Aorta (tissue), 5 donors: ENCODE measurements at regions not wholly inside any gene's neighbourhood (a gene's known extent, or its start where the extent isn't known, plus 50 kb on each side); places are given as distances from the start of the nearest gene placed in this dataset.

Experiments used
- ATAC-seq: fragments of 200-7000 bp; cut with Tn5 transposase; one replicate; pipeline ENCODE4 v1.9.1; 2022; ENCODE audit warnings: moderate library complexity; ENCODE audit not compliant: low FRiP score
- DNase-seq, 2 donors: peaks; one replicate each; pipeline ENCODE4 v3.0.0-alpha.2; 2020
- H3K27ac ChIP-seq, 2 donors: one replicate each; pipeline ENCODE4 v1.5.1; 2013; ENCODE audit warnings: low read length in 2 of 2, mild to moderate bottlenecking in 2 of 2, moderate library complexity in 2 of 2, control low read depth in 1 of 2, inconsistent platforms in 1 of 2, low read depth in 1 of 2
- H3K27me3 ChIP-seq, 2 donors: one replicate each; pipeline ENCODE4 v1.6.1; 2013; ENCODE audit warnings: control low read depth in 1 of 2, low read length in 1 of 2, mild to moderate bottlenecking in 1 of 2, moderate library complexity in 1 of 2; ENCODE audit not compliant: insufficient read depth in 2 of 2, control insufficient read depth in 1 of 2
- H3K36me3 ChIP-seq, 2 donors: one replicate each; pipeline ENCODE4 v1.6.1; 2013; ENCODE audit warnings: control low read depth in 1 of 2, low read length in 1 of 2, mild to moderate bottlenecking in 1 of 2; ENCODE audit not compliant: insufficient read depth in 2 of 2, control insufficient read depth in 1 of 2
- H3K4me1 ChIP-seq, 2 donors: one replicate each; pipeline ENCODE4 v1.6.1; 2013; ENCODE audit warnings: low read length in 2 of 2, control low read depth in 1 of 2, mild to moderate bottlenecking in 1 of 2, moderate library complexity in 1 of 2; ENCODE audit not compliant: insufficient read depth in 2 of 2, control insufficient read depth in 1 of 2
- H3K4me3 ChIP-seq, 2 donors: one replicate each; pipeline ENCODE4 v1.5.1; 2013; ENCODE audit warnings: low read length in 2 of 2, control low read depth in 1 of 2, mild to moderate bottlenecking in 1 of 2
- H3K9me3 ChIP-seq: one replicate; pipeline ENCODE4 v1.6.1; 2013; ENCODE audit warnings: mild to moderate bottlenecking, low read length; ENCODE audit not compliant: control insufficient read depth
- WGBS, 2 donors: extraction: QIAGEN DNeasy Blood & Tissue Kit; methylation state at CpG; one replicate each; pipeline ENCODE4 v1.1.7; 2013; 5-methylcytosine and 5-hydroxymethylcytosine counted together
- intact Hi-C, 2 donors: fragments of 100-400 bp; cut with DNase I; formaldehyde crosslinking; loops; one replicate each; pipeline versions ENCODE4 v1.14.2 to v1.15.0; 2022
- donor health status: healthy with polysubstance abuse.
- donor health status: Bipolar disorder and iron deficiency.
- donor health status: DM: no; HTN: no; CAD: no.
- donor health status: DM: no; HTN: no; CAD: no.
- donor health status: DM: yes; HTN: yes; CAD: no.

GRCh38 chr2:120597595-120598193 is 138.0 kb upstream of the GLI2 start:
- 96 to 97% methylated on average over 19 of the region's 19 CpGs for WGBS, 2 donors
- Histone ChIP-seq H3K9me3 (no peaks in the 10 kb centered on the region), H3K36me3 (no peaks in the 10 kb centered on the region), H3K27ac (no peak overlapping the region), H3K4me3 (no peak overlapping the region), H3K27me3 (no peaks in the 10 kb centered on the region), H3K4me1 (no peaks in the 10 kb centered on the region)
- intact Hi-C loops: no loop called here
- DNase-seq (peak; percentile 29 to 55), ATAC-seq (no peak)

GRCh38 chr2:120598416-120598815 is 137.3 kb upstream of the GLI2 start:
- no peaks in the 10 kb centered on the region for H3K36me3 ChIP-seq
- no peak overlapping the region for H3K27ac ChIP-seq
- peak; percentile 33 to 41 for DNase-seq
- no peaks in the 10 kb centered on the region for H3K9me3 ChIP-seq
- no peaks in the 10 kb centered on the region for H3K27me3 ChIP-seq
- no peak for ATAC-seq
- H3K4me1 ChIP-seq: no peaks in the 10 kb centered on the region
- intact Hi-C loops: no loop called here
- H3K4me3 ChIP-seq: no peak overlapping the region
- WGBS, 2 donors: 94 to 96% methylated on average over 5 of the region's 5 CpGs

- Histone ChIP-seq H3K27ac (no peak overlapping the region), H3K27me3 (no peaks in the 10 kb centered on the region), H3K36me3 (no peaks in the 10 kb centered on the region), H3K4me1 (no peaks in the 10 kb centered on the region), H3K9me3 (no peaks in the 10 kb centered on the region), H3K4me3 (no peak overlapping the region)
- peak; percentile 5 to 48 for DNase-seq
- intact Hi-C loops: no loop called here
- ATAC-seq: no peak
- WGBS, 2 donors: 85 to 93% methylated on average over 7 of the region's 7 CpGs
These were observed 136.6 kb upstream of the GLI2 start for GRCh38 chr2:120599072-120599471.

GRCh38 chr2:120599656-120600055 is 136.0 kb upstream of the GLI2 start:
- 92 to 93% methylated on average over 7 of the region's 7 CpGs for WGBS, 2 donors
- no peak for ATAC-seq

GRCh38 chr2:120600335-120600734 is 135.3 kb upstream of the GLI2 start:
- DNase-seq: peak; percentile 19 to 44
- H3K27me3 ChIP-seq: no peaks in the 10 kb centered on the region
- no peak overlapping the region for H3K27ac ChIP-seq
- no peak for ATAC-seq
- no peaks in the 10 kb centered on the region for H3K9me3 ChIP-seq
- H3K36me3 ChIP-seq: no peaks in the 10 kb centered on the region
- H3K4me3 ChIP-seq: no peak overlapping the region
- intact Hi-C loops: no loop called here
- WGBS, 2 donors: 97 to 98% methylated on average over 7 of the region's 7 CpGs
- no peaks in the 10 kb centered on the region for H3K4me1 ChIP-seq

More at GRCh38 chr2:120599656-120600055, 136.0 kb upstream of the GLI2 start:
- H3K4me3 ChIP-seq: no peak overlapping the region
- peak; percentile 21 to 27 for DNase-seq
- no peaks in the 10 kb centered on the region for H3K27me3 ChIP-seq
- no peaks in the 10 kb centered on the region for H3K36me3 ChIP-seq
- no peaks in the 10 kb centered on the region for H3K9me3 ChIP-seq
- intact Hi-C loops: no loop called here
- H3K4me1 ChIP-seq: no peaks in the 10 kb centered on the region
- H3K27ac ChIP-seq: no peak overlapping the region

GRCh38 chr2:120600786-120601185 is 134.9 kb upstream of the GLI2 start:
- Histone ChIP-seq H3K9me3 (no peaks in the 10 kb centered on the region), H3K4me1 (no peaks in the 10 kb centered on the region), H3K27ac (no peak overlapping the region), H3K27me3 (no peaks in the 10 kb centered on the region), H3K36me3 (no peaks in the 10 kb centered on the region), H3K4me3 (no peak overlapping the region)
- ATAC-seq (no peak), DNase-seq (peak; percentile 8 to 62)
- intact Hi-C loops: no loop called here
- WGBS, 2 donors: 95 to 96% methylated on average over 5 of the region's 5 CpGs

GRCh38 chr2:120601566-120601965 is 134.1 kb upstream of the GLI2 start:
- H3K9me3 ChIP-seq: no peaks in the 10 kb centered on the region
- 96 to 99% methylated on average over 9 of the region's 9 CpGs for WGBS, 2 donors
- H3K4me3 ChIP-seq: no peak overlapping the region
- no peaks in the 10 kb centered on the region for H3K27me3 ChIP-seq
- peak; percentile 34 to 38 for DNase-seq
- no peak for ATAC-seq
- H3K4me1 ChIP-seq: no peaks in the 10 kb centered on the region
- intact Hi-C loops: no loop called here
- no peak overlapping the region for H3K27ac ChIP-seq
- no peaks in the 10 kb centered on the region for H3K36me3 ChIP-seq

- Histone ChIP-seq H3K27ac (no peak overlapping the region), H3K4me1 (no peaks in the 10 kb centered on the region), H3K4me3 (no peak overlapping the region), H3K27me3 (no peaks in the 10 kb centered on the region), H3K36me3 (no peaks in the 10 kb centered on the region), H3K9me3 (no peaks in the 10 kb centered on the region)
- no peak for ATAC-seq
- intact Hi-C loops: no loop called here
- peak; percentile 7 to 21 for DNase-seq
- whole genome bisulfite sequencing, 2 donors: 92 to 94% methylated on average over 7 of the region's 7 CpGs
These were observed 133.4 kb upstream of the GLI2 start for GRCh38 chr2:120602251-120602650.

- no peak overlapping the region for H3K27ac ChIP-seq
- ATAC-seq: no peak
- H3K4me3 ChIP-seq: no peak overlapping the region
- intact Hi-C loops: no loop called here
- no peaks in the 10 kb centered on the region for H3K9me3 ChIP-seq
- 94 to 97% methylated on average over 6 of the region's 6 CpGs for WGBS, 2 donors
- H3K4me1 ChIP-seq: no peaks in the 10 kb centered on the region
- no peaks in the 10 kb centered on the region for H3K36me3 ChIP-seq
- H3K27me3 ChIP-seq: no peaks in the 10 kb centered on the region
- DNase-seq: peak; percentile 16 to 43
These were observed 130.9 kb upstream of the GLI2 start for GRCh38 chr2:120604767-120605166.
